Natural killer cell (primary cell): ENCODE measurements at regions not wholly inside any gene's neighbourhood (a gene's known extent, or its start where the extent isn't known, plus 50 kb on each side); places are given as distances from the start of the nearest gene placed in this dataset.

ENCODE experiments used
- ATAC-seq, 3 donors: fragments of 150-1000 bp in 2 of 3; fragments of 200-7000 bp in 1 of 3; cut with Tn5 transposase; 1 replicate in 1 of 3; 2 replicates in 2 of 3; pipeline ENCODE4 v1.10.0; 2021; ENCODE audit warnings: mild to moderate bottlenecking in 2 of 3, moderate library complexity in 2 of 3
- DNase-seq, 2 donors: peaks; one replicate each; pipeline versions ENCODE4 v3.0.0 to v3.0.0-alpha.2; 2013 to 2021; ENCODE audit warnings: mixed read lengths in 1 of 2
- H3K27ac ChIP-seq: one replicate; pipeline ENCODE4 v1.5.1; 2013; ENCODE audit warnings: mild to moderate bottlenecking, low read length
- H3K27me3 ChIP-seq: one replicate; pipeline ENCODE4 v1.6.1; 2013; ENCODE audit warnings: low read length; ENCODE audit not compliant: control insufficient read depth, insufficient read depth
- H3K36me3 ChIP-seq: one replicate; pipeline ENCODE4 v1.6.1; 2013; ENCODE audit warnings: low read length; ENCODE audit not compliant: control insufficient read depth, insufficient read depth
- H3K4me1 ChIP-seq: one replicate; pipeline ENCODE4 v1.6.1; 2013; ENCODE audit warnings: low read length; ENCODE audit not compliant: control insufficient read depth, insufficient read depth
- H3K4me3 ChIP-seq: one replicate; pipeline ENCODE4 v1.5.1; 2013; ENCODE audit warnings: low read length
- H3K9me3 ChIP-seq: one replicate; pipeline ENCODE4 v1.6.1; 2013; ENCODE audit warnings: low read length; ENCODE audit not compliant: control insufficient read depth, insufficient read depth
- H3K27ac Mint-ChIP-seq, 2 donors: one replicate each; pipeline ENCODE4 v1.8.0; 2022; ENCODE audit warnings: mild to moderate bottlenecking in 2 of 2, mixed read lengths in 2 of 2, moderate library complexity in 1 of 2
- H3K27me3 Mint-ChIP-seq, 2 donors: one replicate each; pipeline ENCODE4 v1.8.0; 2022; ENCODE audit warnings: low read depth in 2 of 2, mixed read lengths in 2 of 2
- H3K36me3 Mint-ChIP-seq: one replicate; pipeline ENCODE4 v1.8.0; 2022; ENCODE audit warnings: mixed read lengths
- H3K4me1 Mint-ChIP-seq, 2 donors: one replicate each; pipeline ENCODE4 v1.8.0; 2022; ENCODE audit warnings: mixed read lengths in 2 of 2
- H3K4me3 Mint-ChIP-seq: one replicate; pipeline ENCODE4 v1.8.0; 2022; ENCODE audit warnings: mild to moderate bottlenecking, moderate library complexity, mixed read lengths
- H3K9me3 Mint-ChIP-seq, 2 donors: one replicate each; pipeline ENCODE4 v1.8.0; 2022; ENCODE audit warnings: mixed read lengths in 2 of 2
- WGBS: methylation state at CpG from one replicate; pipeline ENCODE4 v1.1.7; 2013; ENCODE audit warnings: missing lambda C conversion rate; ENCODE audit not compliant: insufficient coverage; 5-methylcytosine and 5-hydroxymethylcytosine counted together
- intact Hi-C: fragments of 100-400 bp; cut with micrococcal nuclease; formaldehyde crosslinking; loops from one replicate; pipeline ENCODE4 v1.14.2; 2022
- TF ChIP-seq, protein P1 (sequence below): fragments of 200-600 bp; IDR thresholded peaks from one replicate; pipeline ENCODE4 v1.8.0; 2022; ENCODE audit warnings: antibody characterized with exemption

DNA sequence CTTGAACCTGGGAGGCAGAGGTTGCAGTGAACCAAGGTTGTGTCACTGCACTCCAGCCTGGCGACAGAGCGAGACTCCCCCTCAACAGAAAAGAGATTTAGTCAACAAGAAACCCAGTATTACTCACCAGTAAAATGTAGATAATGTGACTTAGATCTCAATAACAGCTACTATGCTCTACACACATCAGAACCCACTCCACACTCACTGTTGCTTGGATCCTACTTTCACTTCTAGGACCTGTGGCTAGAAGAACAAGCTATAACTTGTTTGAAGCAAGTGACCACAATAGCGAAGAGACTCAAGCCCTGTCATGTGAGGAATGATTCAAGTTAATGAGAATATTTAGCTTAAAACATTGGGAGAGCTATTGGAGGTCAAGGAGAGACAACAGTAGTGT, 100.7 kb downstream of the ANXA2 start:
- DNase-seq (no peak), ATAC-seq (no peak)
- Mint-ChIP-seq H3K27me3 (peaks cover 13 to 14% of the 10 kb centered on the region in 2 donors), H3K36me3 (no peaks in the 10 kb centered on the region), H3K9me3 (no peaks in the 10 kb centered on the region), H3K4me3 (no peak overlapping the region), H3K27ac (no peak overlapping the region), H3K4me1 (no peaks in the 10 kb centered on the region)
- Histone ChIP-seq H3K4me1 (no peaks in the 10 kb centered on the region), H3K27me3 (no peaks in the 10 kb centered on the region), H3K9me3 (no peaks in the 10 kb centered on the region), H3K27ac (no peak overlapping the region), H3K4me3 (no peak overlapping the region), H3K36me3 (no peaks in the 10 kb centered on the region)
- WGBS: 74% methylated on average over 2 of the region's 3 CpGs
- TF ChIP-seq, protein P1, sequence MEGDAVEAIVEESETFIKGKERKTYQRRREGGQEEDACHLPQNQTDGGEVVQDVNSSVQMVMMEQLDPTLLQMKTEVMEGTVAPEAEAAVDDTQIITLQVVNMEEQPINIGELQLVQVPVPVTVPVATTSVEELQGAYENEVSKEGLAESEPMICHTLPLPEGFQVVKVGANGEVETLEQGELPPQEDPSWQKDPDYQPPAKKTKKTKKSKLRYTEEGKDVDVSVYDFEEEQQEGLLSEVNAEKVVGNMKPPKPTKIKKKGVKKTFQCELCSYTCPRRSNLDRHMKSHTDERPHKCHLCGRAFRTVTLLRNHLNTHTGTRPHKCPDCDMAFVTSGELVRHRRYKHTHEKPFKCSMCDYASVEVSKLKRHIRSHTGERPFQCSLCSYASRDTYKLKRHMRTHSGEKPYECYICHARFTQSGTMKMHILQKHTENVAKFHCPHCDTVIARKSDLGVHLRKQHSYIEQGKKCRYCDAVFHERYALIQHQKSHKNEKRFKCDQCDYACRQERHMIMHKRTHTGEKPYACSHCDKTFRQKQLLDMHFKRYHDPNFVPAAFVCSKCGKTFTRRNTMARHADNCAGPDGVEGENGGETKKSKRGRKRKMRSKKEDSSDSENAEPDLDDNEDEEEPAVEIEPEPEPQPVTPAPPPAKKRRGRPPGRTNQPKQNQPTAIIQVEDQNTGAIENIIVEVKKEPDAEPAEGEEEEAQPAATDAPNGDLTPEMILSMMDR: no peak
- intact Hi-C loops: no loop called here
